ENCODE measurements at regions not wholly inside any gene's neighbourhood (a gene's known extent, or its start where the extent isn't known, plus 50 kb on each side); places are given as distances from the start of the nearest gene placed in this dataset.
A peak's percentile ranks its signal among the peaks of the same experiment; 100 is the strongest.

- Histone ChIP-seq H3K4me2 (ENCODE audit: low read depth, low read length, poor library complexity, severe bottlenecking) (no peak overlapping the region), H3F3A (ENCODE audit: insufficient read depth) (no peaks in the 10 kb centered on the region), H3K36me3 (ENCODE audit: low read length) (no peaks in the 10 kb centered on the region), H2AFZ (ENCODE audit: low read depth, low read length, severe bottlenecking) (no peak overlapping the region), H4K20me1 (ENCODE audit: low read depth, low read length) (no peaks in the 10 kb centered on the region), H3K27me3 (ENCODE audit: low read length) (no peaks in the 10 kb centered on the region), H3K4me3 (ENCODE audit: insufficient read depth, low read length, poor library complexity, severe bottlenecking) (no peak overlapping the region), H3K9me2 (replicated peaks; ENCODE audit: insufficient read depth, low read length) (no peaks in the 10 kb centered on the region), H3K79me2 (ENCODE audit: insufficient read depth, low read length) (no peaks in the 10 kb centered on the region), H3K9ac (ENCODE audit: low read length) (no peak overlapping the region), H3K9me3 (ENCODE audit: insufficient read depth, low read length) (no peaks in the 10 kb centered on the region), H3K27ac (ENCODE audit: low read depth, low read length) (no peak overlapping the region)
- TF ChIP-seq EZH2phosphoT487 (conservative IDR thresholded peaks at IDR 0.05; ENCODE audit: low read length) (no peak), CTCF (IDR thresholded peaks at IDR 0.05; ENCODE audit: insufficient read depth, low read length, poor library complexity, severe bottlenecking) (no peak)
Observed at GRCh38 chr16:8370374-8371270, 219.7 kb downstream of the TMEM114 start.

GRCh38 chr16:8358937-8359336, 231.4 kb downstream of the TMEM114 start:
- Histone ChIP-seq H4K20me1 (ENCODE audit: low read depth, low read length) (no peaks in the 10 kb centered on the region), H3K9me2 (replicated peaks; ENCODE audit: insufficient read depth, low read length) (no peaks in the 10 kb centered on the region), H3K79me2 (ENCODE audit: insufficient read depth, low read length) (no peaks in the 10 kb centered on the region), H3K4me3 (ENCODE audit: insufficient read depth, low read length, poor library complexity, severe bottlenecking) (no peak overlapping the region), H3K9me3 (ENCODE audit: insufficient read depth, low read length) (no peaks in the 10 kb centered on the region), H2AFZ (ENCODE audit: low read depth, low read length, severe bottlenecking) (no peak overlapping the region), H3K4me2 (ENCODE audit: low read depth, low read length, poor library complexity, severe bottlenecking) (no peak overlapping the region), H3K27ac (ENCODE audit: low read depth, low read length) (no peak overlapping the region), H3F3A (ENCODE audit: insufficient read depth) (no peaks in the 10 kb centered on the region), H3K36me3 (ENCODE audit: low read length) (no peaks in the 10 kb centered on the region), H3K27me3 (ENCODE audit: low read length) (no peaks in the 10 kb centered on the region), H3K9ac (ENCODE audit: low read length) (no peak overlapping the region)
- TF ChIP-seq CTCF (IDR thresholded peaks at IDR 0.05; ENCODE audit: insufficient read depth, low read length, poor library complexity, severe bottlenecking) = no peak
- TF ChIP-seq EZH2phosphoT487 (conservative IDR thresholded peaks at IDR 0.05; ENCODE audit: low read length) = no peak

- TF ChIP-seq CTCF (IDR thresholded peaks at IDR 0.05; ENCODE audit: insufficient read depth, low read length, poor library complexity, severe bottlenecking) (peak; percentile 27), EZH2phosphoT487 (conservative IDR thresholded peaks at IDR 0.05; ENCODE audit: low read length) (no peak)
- no peaks in the 10 kb centered on the region for H3K79me2 ChIP-seq (ENCODE audit: insufficient read depth, low read length)
- no peak overlapping the region for H3K4me3 ChIP-seq (ENCODE audit: insufficient read depth, low read length, poor library complexity, severe bottlenecking)
- H3K9ac ChIP-seq (ENCODE audit: low read length) = no peak overlapping the region
- H3K27me3 ChIP-seq (ENCODE audit: low read length) = no peaks in the 10 kb centered on the region
- H2AFZ ChIP-seq (ENCODE audit: low read depth, low read length, severe bottlenecking) = no peak overlapping the region
- H3K9me2 ChIP-seq (replicated peaks; ENCODE audit: insufficient read depth, low read length) = no peaks in the 10 kb centered on the region
- H4K20me1 ChIP-seq (ENCODE audit: low read depth, low read length) = no peaks in the 10 kb centered on the region
- H3K9me3 ChIP-seq (ENCODE audit: insufficient read depth, low read length) = no peaks in the 10 kb centered on the region
- no peaks in the 10 kb centered on the region for H3F3A ChIP-seq (ENCODE audit: insufficient read depth)
- no peaks in the 10 kb centered on the region for H3K36me3 ChIP-seq (ENCODE audit: low read length)
- H3K27ac ChIP-seq (ENCODE audit: low read depth, low read length) = no peak overlapping the region
- no peak overlapping the region for H3K4me2 ChIP-seq (ENCODE audit: low read depth, low read length, poor library complexity, severe bottlenecking)
Observed at GRCh38 chr16:8355675-8356074, 234.6 kb downstream of the TMEM114 start.
